Cardiac muscle cell (in vitro differentiated cells and primary cell): ENCODE measurements at regions not wholly inside any gene's neighbourhood (a gene's known extent, or its start where the extent isn't known, plus 50 kb on each side); places are given as distances from the start of the nearest gene placed in this dataset.

Experiments used
- DNase-seq, 2 donors: peaks; one replicate each; pipeline versions ENCODE4 v3.0.0 to v3.0.0-alpha.2; 2010 to 2017; ENCODE audit warnings: low read depth in 1 of 2, low spot score in 1 of 2
- H3K27ac ChIP-seq: fragments of 200-600 bp; sonication (generic); 2 replicates; pipeline ENCODE4 v1.5.1; 2016
- H3K27me3 ChIP-seq: fragments of 200-600 bp; sonication (generic); 2 replicates; pipeline ENCODE4 v1.6.0; 2016; ENCODE audit warnings: control low read depth
- H3K36me3 ChIP-seq: fragments of 200-600 bp; sonication (generic); 2 replicates; pipeline ENCODE4 v1.5.1; 2016; ENCODE audit warnings: control low read depth
- H3K4me1 ChIP-seq: fragments of 200-600 bp; sonication (generic); 2 replicates; pipeline ENCODE4 v1.8.1; 2017; ENCODE audit warnings: low read depth, mild to moderate bottlenecking, mixed run types
- H3K4me3 ChIP-seq: fragments of 200-600 bp; sonication (generic); 2 replicates; pipeline ENCODE4 v1.5.1; 2016; ENCODE audit warnings: mild to moderate bottlenecking
- H3K9me3 ChIP-seq: fragments of 200-600 bp; sonication (generic); 2 replicates; pipeline ENCODE4 v1.5.1; 2017; ENCODE audit warnings: low read depth, mild to moderate bottlenecking, control low read depth
- TF ChIP-seq, protein P1 (sequence below): IDR thresholded peaks from 2 replicates; pipeline ENCODE4 v1.5.1; 2012; ENCODE audit warnings: low read depth, mild to moderate bottlenecking, low read length

GRCh38 chr7:89926194-89926593, 228.1 kb upstream of the STEAP1 start:
- Histone ChIP-seq H3K9me3 (no peaks in the 10 kb centered on the region), H3K4me1 (no peaks in the 10 kb centered on the region), H3K27me3 (no peaks in the 10 kb centered on the region), H3K27ac (no peak overlapping the region), H3K4me3 (no peak overlapping the region), H3K36me3 (no peaks in the 10 kb centered on the region)
- TF ChIP-seq, protein P1, sequence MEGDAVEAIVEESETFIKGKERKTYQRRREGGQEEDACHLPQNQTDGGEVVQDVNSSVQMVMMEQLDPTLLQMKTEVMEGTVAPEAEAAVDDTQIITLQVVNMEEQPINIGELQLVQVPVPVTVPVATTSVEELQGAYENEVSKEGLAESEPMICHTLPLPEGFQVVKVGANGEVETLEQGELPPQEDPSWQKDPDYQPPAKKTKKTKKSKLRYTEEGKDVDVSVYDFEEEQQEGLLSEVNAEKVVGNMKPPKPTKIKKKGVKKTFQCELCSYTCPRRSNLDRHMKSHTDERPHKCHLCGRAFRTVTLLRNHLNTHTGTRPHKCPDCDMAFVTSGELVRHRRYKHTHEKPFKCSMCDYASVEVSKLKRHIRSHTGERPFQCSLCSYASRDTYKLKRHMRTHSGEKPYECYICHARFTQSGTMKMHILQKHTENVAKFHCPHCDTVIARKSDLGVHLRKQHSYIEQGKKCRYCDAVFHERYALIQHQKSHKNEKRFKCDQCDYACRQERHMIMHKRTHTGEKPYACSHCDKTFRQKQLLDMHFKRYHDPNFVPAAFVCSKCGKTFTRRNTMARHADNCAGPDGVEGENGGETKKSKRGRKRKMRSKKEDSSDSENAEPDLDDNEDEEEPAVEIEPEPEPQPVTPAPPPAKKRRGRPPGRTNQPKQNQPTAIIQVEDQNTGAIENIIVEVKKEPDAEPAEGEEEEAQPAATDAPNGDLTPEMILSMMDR: no peak
- DNase-seq: no peak

DNA sequence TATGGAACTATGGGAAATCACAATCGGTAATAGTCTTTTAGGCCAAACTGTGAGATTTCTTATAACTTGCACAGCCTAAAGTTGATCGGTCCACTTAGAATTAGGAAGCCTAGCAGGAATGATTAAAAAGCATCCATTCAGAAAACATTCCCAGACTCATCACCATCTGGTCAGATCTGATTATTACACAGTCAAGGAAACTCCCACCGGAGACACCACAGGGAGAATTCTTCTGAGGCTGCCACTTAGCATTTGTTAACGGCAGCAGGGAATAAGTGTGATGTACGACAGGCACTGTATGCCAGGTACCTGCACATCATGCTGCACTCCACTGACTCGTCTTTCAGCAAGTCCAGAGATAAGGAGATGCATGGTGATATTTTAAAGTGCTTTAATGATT, 227.6 kb upstream of the STEAP1 start:
- Histone ChIP-seq H3K27ac (no peak overlapping the region), H3K36me3 (no peaks in the 10 kb centered on the region), H3K9me3 (no peaks in the 10 kb centered on the region), H3K4me1 (no peaks in the 10 kb centered on the region), H3K27me3 (no peaks in the 10 kb centered on the region), H3K4me3 (no peak overlapping the region)
- peak in 1 of 2 donors; percentile 17 for DNase-seq
- TF ChIP-seq, protein P1: no peak

DNA sequence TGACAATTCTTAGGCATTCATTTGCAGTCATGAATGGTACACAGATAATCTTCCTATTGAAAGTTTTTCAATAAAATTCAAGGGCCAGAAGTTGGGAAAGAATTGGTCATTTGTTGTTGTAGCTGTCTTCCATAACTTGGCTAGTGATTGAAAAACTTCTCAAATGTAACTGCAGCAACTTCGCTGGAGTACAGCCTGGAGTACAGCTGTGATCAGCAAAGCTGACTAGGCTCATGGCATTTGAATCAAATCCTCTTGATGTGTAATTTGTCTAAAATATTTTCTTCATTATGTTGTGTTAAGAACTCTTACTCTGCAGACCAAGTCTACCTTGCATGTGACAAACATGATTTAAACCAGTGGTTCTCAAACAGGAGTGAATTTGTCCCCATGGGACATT, 226.5 kb upstream of the STEAP1 start:
- no peaks in the 10 kb centered on the region for H3K4me1 ChIP-seq
- DNase-seq: no peak
- H3K36me3 ChIP-seq: no peaks in the 10 kb centered on the region
- H3K4me3 ChIP-seq: no peak overlapping the region
- no peaks in the 10 kb centered on the region for H3K27me3 ChIP-seq
- no peaks in the 10 kb centered on the region for H3K9me3 ChIP-seq
- no peak overlapping the region for H3K27ac ChIP-seq
- TF ChIP-seq, protein P1: no peak

DNA sequence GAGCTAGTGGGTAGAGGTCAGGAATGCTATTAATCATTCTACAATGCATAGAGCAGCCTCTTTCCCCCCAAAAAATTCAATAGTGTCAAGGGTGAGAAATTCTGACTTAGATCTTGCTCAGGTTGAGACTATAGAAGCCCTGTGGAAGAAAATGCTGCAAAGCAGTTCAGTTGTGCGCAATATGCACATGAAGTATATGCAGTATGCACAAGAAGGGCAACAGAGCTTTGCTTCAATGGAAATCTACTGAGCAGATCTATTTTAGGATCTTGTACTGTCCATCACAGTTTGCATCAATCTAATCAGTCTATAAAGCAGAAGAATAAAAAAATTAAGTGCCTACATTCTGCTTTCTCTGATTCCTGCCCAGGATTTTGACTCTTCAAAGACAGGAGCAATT, 225.8 kb upstream of the STEAP1 start:
- TF ChIP-seq, protein P1: no peak
- Histone ChIP-seq H3K4me3 (no peak overlapping the region), H3K27me3 (no peaks in the 10 kb centered on the region), H3K9me3 (no peaks in the 10 kb centered on the region), H3K36me3 (no peaks in the 10 kb centered on the region), H3K4me1 (no peaks in the 10 kb centered on the region), H3K27ac (no peak overlapping the region)
- DNase-seq: no peak

- no peaks in the 10 kb centered on the region for H3K9me3 ChIP-seq
- H3K27ac ChIP-seq: no peak overlapping the region
- DNase-seq: no peak
- no peak overlapping the region for H3K4me3 ChIP-seq
- H3K4me1 ChIP-seq: no peaks in the 10 kb centered on the region
- no peaks in the 10 kb centered on the region for H3K36me3 ChIP-seq
- no peaks in the 10 kb centered on the region for H3K27me3 ChIP-seq
- TF ChIP-seq, protein P1: no peak
Observed at GRCh38 chr7:89934101-89934500, 220.2 kb upstream of the STEAP1 start.

GRCh38 chr7:89943525-89944050, 210.7 kb upstream of the STEAP1 start:
- Histone ChIP-seq H3K9me3 (no peaks in the 10 kb centered on the region), H3K27me3 (no peaks in the 10 kb centered on the region), H3K27ac (no peak overlapping the region), H3K4me1 (no peaks in the 10 kb centered on the region), H3K4me3 (no peak overlapping the region), H3K36me3 (no peaks in the 10 kb centered on the region)
- TF ChIP-seq, protein P1: no peak
- no peak for DNase-seq
